DMS114 treated with DMSO at 0.1 percent for 48 hours (cell line): ENCODE measurements at regions not wholly inside any gene's neighbourhood (a gene's known extent, or its start where the extent isn't known, plus 50 kb on each side); places are given as distances from the start of the nearest gene placed in this dataset.

Source experiments
- DNase-seq: peaks from one replicate; lab custom pipeline; 2025; ENCODE audit not compliant: unreplicated experiment; lab: John Stamatoyannopoulos, UW

- peak; percentile 37 for DNase-seq
These were observed 373.5 kb upstream of the BTBD3 start for GRCh38 chr20:11544029-11544678.

- no peak for DNase-seq
These were observed 370.8 kb upstream of the BTBD3 start for GRCh38 chr20:11546939-11547338.

- DNase-seq: no peak
These were observed 368.3 kb upstream of the BTBD3 start for GRCh38 chr20:11549172-11550103.

- no peak for DNase-seq
These were observed 366.9 kb upstream of the BTBD3 start for GRCh38 chr20:11550657-11551338.

GRCh38 chr20:11551479-11551878 is 366.2 kb upstream of the BTBD3 start:
- no peak for DNase-seq

GRCh38 chr20:11553603-11554002 is 364.1 kb upstream of the BTBD3 start:
- no peak for DNase-seq

GRCh38 chr20:11555510-11555909 is 362.2 kb upstream of the BTBD3 start:
- DNase-seq: no peak

GRCh38 chr20:11556410-11556809 is 361.3 kb upstream of the BTBD3 start:
- no peak for DNase-seq

GRCh38 chr20:11564491-11564890 is 353.2 kb upstream of the BTBD3 start:
- DNase-seq: no peak

- no peak for DNase-seq
These were observed 348.5 kb upstream of the BTBD3 start for GRCh38 chr20:11569163-11569562.

GRCh38 chr20:11573507-11573906 is 344.2 kb upstream of the BTBD3 start:
- DNase-seq: no peak

GRCh38 chr20:11581271-11581670 is 336.4 kb upstream of the BTBD3 start:
- no peak for DNase-seq

- no peak for DNase-seq
These were observed 335.6 kb upstream of the BTBD3 start for GRCh38 chr20:11582060-11582459.

GRCh38 chr20:11585752-11586352 is 331.8 kb upstream of the BTBD3 start:
- DNase-seq: no peak

GRCh38 chr20:11588875-11589274 is 328.8 kb upstream of the BTBD3 start:
- no peak for DNase-seq

GRCh38 chr20:11591965-11592364 is 325.7 kb upstream of the BTBD3 start:
- no peak for DNase-seq

- no peak for DNase-seq
These were observed 313.4 kb upstream of the BTBD3 start for GRCh38 chr20:11604339-11604738.

- no peak for DNase-seq
These were observed 310.6 kb upstream of the BTBD3 start for GRCh38 chr20:11607047-11607446.

GRCh38 chr20:11608736-11609135 is 309.0 kb upstream of the BTBD3 start:
- DNase-seq: no peak

- no peak for DNase-seq
These were observed 293.0 kb upstream of the BTBD3 start for GRCh38 chr20:11624704-11625103.

- DNase-seq: no peak
These were observed 291.1 kb upstream of the BTBD3 start for GRCh38 chr20:11626551-11626950.
